ENCODE measurements at regions not wholly inside any gene's neighbourhood (a gene's known extent, or its start where the extent isn't known, plus 50 kb on each side); places are given as distances from the start of the nearest gene placed in this dataset.

GRCh38 chr10:129400426-129400825 is 66.6 kb upstream of the MGMT start:
- 67% methylated on average over 5 of the region's 5 CpGs for WGBS (ENCODE audit: low lambda C conversion rate, missing lambda C conversion rate)
- Histone ChIP-seq H3K79me2 (no peaks in the 10 kb centered on the region), H2AFZ (no peak overlapping the region), H3K4me3 (no peak overlapping the region), H3K9me2 (replicated peaks; ENCODE audit: insufficient read depth) (no peaks in the 10 kb centered on the region), H3K9me3 (ENCODE audit: low read depth) (no peaks in the 10 kb centered on the region), H3K36me3 (replicated peaks; ENCODE audit: insufficient read depth, low read depth) (no peaks in the 10 kb centered on the region), H3K4me2 (no peak overlapping the region), H3K27me3 (peaks cover 6% of the 10 kb centered on the region), H4K20me1 (ENCODE audit: insufficient read depth, poor library complexity, severe bottlenecking) (no peaks in the 10 kb centered on the region), H3K4me1 (ENCODE audit: insufficient read depth) (peaks cover 6% of the 10 kb centered on the region), H3K27ac (no peak overlapping the region)
- TF ChIP-seq EZH2phosphoT487 (IDR thresholded peaks at IDR 0.05; ENCODE audit: low read depth, severe bottlenecking, unreplicated experiment) (no peak), EZH2 (IDR thresholded peaks at IDR 0.05; ENCODE audit: borderline replicate concordance) (no peak), CTCF (IDR thresholded peaks at IDR 0.05; ENCODE audit: poor library complexity) (no peak)
- no peak for DNase-seq (ENCODE audit: low spot score)

GRCh38 chr10:129402459-129402858 is 64.6 kb upstream of the MGMT start:
- TF ChIP-seq EZH2phosphoT487 (IDR thresholded peaks at IDR 0.05; ENCODE audit: low read depth, severe bottlenecking, unreplicated experiment) (no peak), CTCF (IDR thresholded peaks at IDR 0.05; ENCODE audit: poor library complexity) (no peak), EZH2 (IDR thresholded peaks at IDR 0.05; ENCODE audit: borderline replicate concordance) (no peak)
- Histone ChIP-seq H3K4me3 (no peak overlapping the region), H3K4me2 (no peak overlapping the region), H3K79me2 (no peaks in the 10 kb centered on the region), H3K9me2 (replicated peaks; ENCODE audit: insufficient read depth) (no peaks in the 10 kb centered on the region), H3K27me3 (peaks cover 6% of the 10 kb centered on the region), H3K27ac (no peak overlapping the region), H3K36me3 (replicated peaks; ENCODE audit: insufficient read depth, low read depth) (no peaks in the 10 kb centered on the region), H2AFZ (no peak overlapping the region), H3K9me3 (ENCODE audit: low read depth) (no peaks in the 10 kb centered on the region), H4K20me1 (ENCODE audit: insufficient read depth, poor library complexity, severe bottlenecking) (no peaks in the 10 kb centered on the region), H3K4me1 (ENCODE audit: insufficient read depth) (peaks cover 6% of the 10 kb centered on the region)
- DNase-seq (ENCODE audit: low spot score): no peak
- 90% methylated on average over 16 of the region's 16 CpGs for WGBS (ENCODE audit: low lambda C conversion rate, missing lambda C conversion rate)

- Histone ChIP-seq H3K9me3 (ENCODE audit: low read depth) (no peaks in the 10 kb centered on the region), H3K4me3 (no peak overlapping the region), H3K4me2 (no peak overlapping the region), H3K4me1 (ENCODE audit: insufficient read depth) (peaks cover under 1% of the 10 kb centered on the region), H2AFZ (no peak overlapping the region), H4K20me1 (ENCODE audit: insufficient read depth, poor library complexity, severe bottlenecking) (no peaks in the 10 kb centered on the region), H3K79me2 (no peaks in the 10 kb centered on the region), H3K27ac (no peak overlapping the region), H3K27me3 (peaks cover 6% of the 10 kb centered on the region), H3K36me3 (replicated peaks; ENCODE audit: insufficient read depth, low read depth) (no peaks in the 10 kb centered on the region), H3K9me2 (replicated peaks; ENCODE audit: insufficient read depth) (no peaks in the 10 kb centered on the region)
- 97% methylated on average over 13 of the region's 13 CpGs for WGBS (ENCODE audit: low lambda C conversion rate, missing lambda C conversion rate)
- DNase-seq (ENCODE audit: low spot score): no peak
- TF ChIP-seq EZH2phosphoT487 (IDR thresholded peaks at IDR 0.05; ENCODE audit: low read depth, severe bottlenecking, unreplicated experiment): no peak
- no peak for TF ChIP-seq EZH2 (IDR thresholded peaks at IDR 0.05; ENCODE audit: borderline replicate concordance)
- no peak for TF ChIP-seq CTCF (IDR thresholded peaks at IDR 0.05; ENCODE audit: poor library complexity)
These were observed 63.0 kb upstream of the MGMT start for GRCh38 chr10:129404091-129404490.

- Histone ChIP-seq H3K27me3 (peaks cover 1% of the 10 kb centered on the region), H3K4me2 (no peak overlapping the region), H3K4me3 (no peak overlapping the region), H3K79me2 (no peaks in the 10 kb centered on the region), H3K27ac (no peak overlapping the region), H3K9me2 (replicated peaks; ENCODE audit: insufficient read depth) (no peaks in the 10 kb centered on the region), H3K4me1 (ENCODE audit: insufficient read depth) (no peaks in the 10 kb centered on the region), H4K20me1 (ENCODE audit: insufficient read depth, poor library complexity, severe bottlenecking) (no peaks in the 10 kb centered on the region), H3K36me3 (replicated peaks; ENCODE audit: insufficient read depth, low read depth) (no peaks in the 10 kb centered on the region), H3K9me3 (ENCODE audit: low read depth) (no peaks in the 10 kb centered on the region), H2AFZ (no peak overlapping the region)
- DNase-seq (ENCODE audit: low spot score): no peak
- 100% methylated on average over 3 of the region's 3 CpGs for WGBS (ENCODE audit: low lambda C conversion rate, missing lambda C conversion rate)
- TF ChIP-seq EZH2 (IDR thresholded peaks at IDR 0.05; ENCODE audit: borderline replicate concordance): no peak
- no peak for TF ChIP-seq CTCF (IDR thresholded peaks at IDR 0.05; ENCODE audit: poor library complexity)
- TF ChIP-seq EZH2phosphoT487 (IDR thresholded peaks at IDR 0.05; ENCODE audit: low read depth, severe bottlenecking, unreplicated experiment): no peak
These were observed 61.7 kb upstream of the MGMT start for GRCh38 chr10:129405389-129405788.
